ENCODE measurements at regions not wholly inside any gene's neighbourhood (a gene's known extent, or its start where the extent isn't known, plus 50 kb on each side); places are given as distances from the start of the nearest gene placed in this dataset.

GRCh38 chr6:3650076-3650958 is 101.2 kb downstream of the PXDC1 start:
- H3K36me3 ChIP-seq, result no peaks in the 10 kb centered on the region

GRCh38 chr6:3648724-3649123 is 102.8 kb downstream of the PXDC1 start:
- no peak overlapping the region for H3K4me3 ChIP-seq

More at GRCh38 chr6:3650076-3650958, 101.2 kb downstream of the PXDC1 start:
- no peak for TF ChIP-seq CTCF (IDR thresholded peaks at IDR 0.05; ENCODE audit: low read depth, low read length)
- H3K27me3 ChIP-seq, result no peaks in the 10 kb centered on the region
- no peak overlapping the region for H3K27ac ChIP-seq
- no peak overlapping the region for H3K4me3 ChIP-seq
- H3K4me1 ChIP-seq (ENCODE audit: low read depth), result peaks cover 18% of the 10 kb centered on the region
- no peaks in the 10 kb centered on the region for H3K9me3 ChIP-seq (ENCODE audit: low read depth)
- DNase-seq (ENCODE audit: low read depth in 1 of 2, low spot score in 1 of 2), result peak in 1 of 2 donors; percentile 50

DNA sequence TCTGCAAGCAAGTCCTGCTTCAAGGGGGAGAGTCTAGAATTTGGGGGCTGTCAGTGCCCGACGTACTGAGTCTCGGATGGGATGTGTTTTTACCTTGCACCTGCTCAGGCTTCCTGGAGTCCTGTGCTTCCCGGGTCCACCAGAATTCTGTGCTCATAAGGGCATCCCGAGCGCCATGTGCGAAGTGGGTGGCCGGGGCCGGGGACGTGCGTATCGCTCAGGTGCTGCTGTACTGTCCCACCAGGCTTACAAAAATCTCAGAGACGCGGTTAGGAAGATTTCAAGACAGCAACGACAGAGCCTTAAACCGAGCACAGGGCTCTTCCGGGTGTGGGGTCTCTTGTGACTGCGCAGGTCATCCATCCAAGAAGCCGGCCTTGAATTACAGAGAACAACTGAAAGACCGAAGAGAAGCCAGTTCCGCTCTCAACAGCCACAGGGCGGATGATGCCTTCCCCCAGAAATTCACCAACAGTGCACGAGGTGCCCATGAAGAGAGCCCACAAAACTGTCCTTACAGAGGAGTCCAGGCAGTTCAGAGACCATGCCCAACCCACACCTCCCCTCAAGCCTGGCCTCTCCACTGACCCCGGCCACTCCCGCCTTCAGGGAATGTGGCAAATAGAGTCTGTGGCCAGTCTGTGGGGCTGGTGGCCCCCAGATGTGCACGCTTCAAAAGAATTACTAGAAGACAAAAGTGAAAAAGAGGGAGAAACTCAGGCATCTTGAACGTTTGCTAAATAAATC is 104.7 kb downstream of the PXDC1 start:
- Histone ChIP-seq H3K9me3 (ENCODE audit: low read depth) (no peaks in the 10 kb centered on the region), H3K27ac (no peak overlapping the region), H3K4me3 (no peak overlapping the region), H3K36me3 (no peaks in the 10 kb centered on the region), H3K4me1 (ENCODE audit: low read depth) (peaks cover 18% of the 10 kb centered on the region), H3K27me3 (no peaks in the 10 kb centered on the region)
- TF ChIP-seq CTCF (IDR thresholded peaks at IDR 0.05; ENCODE audit: low read depth, low read length), result no peak
- no peak for DNase-seq (ENCODE audit: low read depth in 1 of 2, low spot score in 1 of 2)

More at GRCh38 chr6:3648724-3649123, 102.8 kb downstream of the PXDC1 start:
- Histone ChIP-seq H3K27me3 (no peaks in the 10 kb centered on the region), H3K4me1 (ENCODE audit: low read depth) (peaks cover 18% of the 10 kb centered on the region), H3K27ac (no peak overlapping the region), H3K9me3 (ENCODE audit: low read depth) (no peaks in the 10 kb centered on the region), H3K36me3 (no peaks in the 10 kb centered on the region)
- no peak for DNase-seq (ENCODE audit: low read depth in 1 of 2, low spot score in 1 of 2)
- TF ChIP-seq CTCF (IDR thresholded peaks at IDR 0.05; ENCODE audit: low read depth, low read length), result no peak

- Histone ChIP-seq H3K27me3 (no peaks in the 10 kb centered on the region), H3K27ac (no peak overlapping the region), H3K9me3 (ENCODE audit: low read depth) (no peaks in the 10 kb centered on the region), H3K36me3 (no peaks in the 10 kb centered on the region), H3K4me1 (ENCODE audit: low read depth) (peaks cover 1% of the 10 kb centered on the region), H3K4me3 (no peak overlapping the region)
- no peak for DNase-seq (ENCODE audit: low read depth in 1 of 2, low spot score in 1 of 2)
- no peak for TF ChIP-seq CTCF (IDR thresholded peaks at IDR 0.05; ENCODE audit: low read depth, low read length)
Observed at GRCh38 chr6:3644739-3645012, 106.8 kb downstream of the PXDC1 start.

GRCh38 chr6:3643921-3644738 is 107.4 kb downstream of the PXDC1 start:
- Histone ChIP-seq H3K36me3 (no peaks in the 10 kb centered on the region), H3K4me3 (no peak overlapping the region), H3K9me3 (ENCODE audit: low read depth) (no peaks in the 10 kb centered on the region), H3K27ac (no peak overlapping the region), H3K4me1 (ENCODE audit: low read depth) (no peaks in the 10 kb centered on the region), H3K27me3 (no peaks in the 10 kb centered on the region)
- no peak for DNase-seq (ENCODE audit: low read depth in 1 of 2, low spot score in 1 of 2)
- TF ChIP-seq CTCF (IDR thresholded peaks at IDR 0.05; ENCODE audit: low read depth, low read length), result no peak
